Right lobe of liver (tissue), 6 donors: ENCODE measurements at regions not wholly inside any gene's neighbourhood (a gene's known extent, or its start where the extent isn't known, plus 50 kb on each side); places are given as distances from the start of the nearest gene placed in this dataset.
A peak's percentile ranks its signal among the peaks of the same experiment; 100 is the strongest.

Experiments used
- ATAC-seq, 4 donors: fragments of 200-7000 bp; cut with Tn5 transposase; one replicate each; pipeline ENCODE4 v1.9.1; 2020; ENCODE audit warnings: mild to moderate bottlenecking in 4 of 4, moderate library complexity in 4 of 4
- DNase-seq, 3 donors: peaks; one replicate each; pipeline ENCODE4 v3.0.0-alpha.2; 2020
- H3K27ac ChIP-seq, 3 donors: fragments of 200-600 bp; one replicate each; pipeline ENCODE4 v1.8.0; 2022
- H3K27me3 ChIP-seq, 2 donors: fragments of 200-600 bp; one replicate each; pipeline ENCODE4 v1.8.0; 2022
- H3K36me3 ChIP-seq, 4 donors: fragments of 200-600 bp; sonication (generic) in 1 of 4; one replicate each; pipeline versions ENCODE4 v1.5.1 to v1.8.0; 2017 to 2022; ENCODE audit warnings: control low read depth in 1 of 4
- H3K4me1 ChIP-seq, 4 donors: fragments of 200-600 bp; sonication (generic) in 1 of 4; one replicate each; pipeline versions ENCODE4 v1.5.1 to v1.8.0; 2017 to 2022; ENCODE audit warnings: control low read depth in 1 of 4
- H3K4me3 ChIP-seq, 3 donors: fragments of 200-600 bp; one replicate each; pipeline ENCODE4 v1.8.0; 2022
- H3K9me3 ChIP-seq, 4 donors: fragments of 200-600 bp; sonication (generic) in 1 of 4; one replicate each; pipeline versions ENCODE4 v1.5.1 to v1.8.0; 2017 to 2022; ENCODE audit warnings: control low read depth in 1 of 4
- POLR2A ChIP-seq: fragments of 450-650 bp; IDR thresholded peaks from one replicate; pipeline ENCODE4 v1.6.1; 2017; ENCODE audit warnings: antibody characterized with exemption, mild to moderate bottlenecking
- WGBS: methylation state at CpG from one replicate; pipeline ENCODE4 v1.1.6; 2018; ENCODE audit warnings: low coverage, low lambda C conversion rate; ENCODE audit not compliant: insufficient coverage; ENCODE audit errors: missing lambda C conversion rate; 5-methylcytosine and 5-hydroxymethylcytosine counted together
- intact Hi-C, 2 donors: fragments of 100-400 bp; cut with DNase I; formaldehyde crosslinking; loops; one replicate each; pipeline versions ENCODE4 v1.11.2 to v1.14.1; 2022
- TF ChIP-seq, protein P1 (sequence below), 4 donors: fragments of 200-600 bp in 3 of 4; fragments of 450-650 bp in 1 of 4; IDR thresholded peaks; one replicate each; pipeline versions ENCODE4 v1.5.1 to v1.8.0; 2016 to 2022; ENCODE audit warnings: antibody characterized with exemption in 4 of 4, mild to moderate bottlenecking in 2 of 4
- donor health status: DM: no; HTN: yes; CAD: no.
- donor health status: DM: no; HTN: no; CAD: no.
- donor health status: DM: no; HTN: no; CAD: no.
- donor health status: DM: no; HTN: yes; CAD: no.
- donor health status: DM: no; HTN: yes; CAD: no.

GRCh38 chr6:112821476-112821875 lies 474.3 kb downstream of the RFPL4B start:
- no peak overlapping the region for H3K4me3 ChIP-seq
- no peaks in the 10 kb centered on the region for H3K4me1 ChIP-seq
- intact Hi-C loops, result no loop called here
- H3K27ac ChIP-seq, result no peak overlapping the region
- H3K27me3 ChIP-seq, result no peaks in the 10 kb centered on the region
- 39% methylated on average over 1 of the region's 1 CpG for WGBS
- H3K9me3 ChIP-seq, result no peaks in the 10 kb centered on the region
- no peak for DNase-seq
- no peak for ATAC-seq
- H3K36me3 ChIP-seq, result no peaks in the 10 kb centered on the region
- TF ChIP-seq, protein P1, sequence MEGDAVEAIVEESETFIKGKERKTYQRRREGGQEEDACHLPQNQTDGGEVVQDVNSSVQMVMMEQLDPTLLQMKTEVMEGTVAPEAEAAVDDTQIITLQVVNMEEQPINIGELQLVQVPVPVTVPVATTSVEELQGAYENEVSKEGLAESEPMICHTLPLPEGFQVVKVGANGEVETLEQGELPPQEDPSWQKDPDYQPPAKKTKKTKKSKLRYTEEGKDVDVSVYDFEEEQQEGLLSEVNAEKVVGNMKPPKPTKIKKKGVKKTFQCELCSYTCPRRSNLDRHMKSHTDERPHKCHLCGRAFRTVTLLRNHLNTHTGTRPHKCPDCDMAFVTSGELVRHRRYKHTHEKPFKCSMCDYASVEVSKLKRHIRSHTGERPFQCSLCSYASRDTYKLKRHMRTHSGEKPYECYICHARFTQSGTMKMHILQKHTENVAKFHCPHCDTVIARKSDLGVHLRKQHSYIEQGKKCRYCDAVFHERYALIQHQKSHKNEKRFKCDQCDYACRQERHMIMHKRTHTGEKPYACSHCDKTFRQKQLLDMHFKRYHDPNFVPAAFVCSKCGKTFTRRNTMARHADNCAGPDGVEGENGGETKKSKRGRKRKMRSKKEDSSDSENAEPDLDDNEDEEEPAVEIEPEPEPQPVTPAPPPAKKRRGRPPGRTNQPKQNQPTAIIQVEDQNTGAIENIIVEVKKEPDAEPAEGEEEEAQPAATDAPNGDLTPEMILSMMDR (IDR thresholded peaks at IDR 0.05), result no peak
- no peak for TF ChIP-seq POLR2A

DNA sequence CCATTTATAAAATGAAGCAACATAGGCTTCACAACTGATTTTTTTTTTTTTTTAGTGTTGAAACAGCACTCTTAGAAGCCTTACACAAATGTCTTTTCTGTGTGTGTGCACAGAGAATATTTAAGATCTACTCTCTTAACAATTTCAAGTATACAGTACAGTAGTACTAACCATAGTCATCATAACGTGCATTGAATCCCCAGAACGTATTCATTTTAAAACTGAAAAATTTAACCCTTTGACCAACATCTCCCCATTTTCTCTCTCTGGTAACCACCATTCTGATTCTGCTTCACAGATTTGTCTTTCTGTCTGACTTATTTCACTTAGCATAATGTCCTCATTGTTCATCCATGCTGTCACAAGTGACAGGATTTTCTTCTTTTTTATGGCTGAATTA lies 475.6 kb downstream of the RFPL4B start:
- H3K27me3 ChIP-seq, result no peaks in the 10 kb centered on the region
- ATAC-seq, result no peak
- WGBS, result 44% methylated on average over 2 of the region's 2 CpGs

GRCh38 chr6:112827793-112828192 lies 480.7 kb downstream of the RFPL4B start:
- intact Hi-C loops, result no loop called here
- Histone ChIP-seq H3K27ac (no peak overlapping the region), H3K4me3 (no peak overlapping the region), H3K9me3 (no peaks in the 10 kb centered on the region), H3K27me3 (no peaks in the 10 kb centered on the region), H3K36me3 (no peaks in the 10 kb centered on the region), H3K4me1 (no peaks in the 10 kb centered on the region)
- ATAC-seq (peak; percentile 70 to 79 (median 75)), DNase-seq (peak in 2 of 3 donors; percentile 18 to 50)
- TF ChIP-seq POLR2A, result no peak
- TF ChIP-seq, protein P1 (IDR thresholded peaks at IDR 0.05), result no peak
- 20% methylated on average over 2 of the region's 2 CpGs for WGBS

More for the DNA sequence above, 475.6 kb downstream of the RFPL4B start:
- intact Hi-C loops, result no loop called here
- Histone ChIP-seq H3K4me1 (no peaks in the 10 kb centered on the region), H3K36me3 (no peaks in the 10 kb centered on the region), H3K9me3 (no peaks in the 10 kb centered on the region), H3K27ac (no peak overlapping the region), H3K4me3 (no peak overlapping the region)
- DNase-seq, result no peak
- TF ChIP-seq, protein P1 (IDR thresholded peaks at IDR 0.05), result no peak
- no peak for TF ChIP-seq POLR2A

DNA sequence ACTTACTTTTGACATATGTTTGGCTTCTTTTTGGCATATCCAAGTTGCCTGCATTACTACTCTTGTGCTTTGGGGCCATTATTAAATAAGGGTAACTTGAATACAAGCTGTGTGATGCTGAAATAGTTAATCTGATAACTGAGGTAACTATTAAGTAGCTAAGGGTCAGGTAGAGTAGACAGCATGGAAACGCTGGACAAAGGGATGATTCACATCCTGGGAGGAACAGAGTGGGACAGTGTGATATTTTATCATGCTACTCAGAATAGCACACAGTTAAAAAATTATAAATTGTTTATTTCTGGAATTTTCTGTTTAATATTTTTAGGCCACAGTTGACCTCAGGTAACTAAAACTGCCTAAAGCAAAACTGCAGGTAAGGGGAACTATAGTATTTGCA lies 483.9 kb downstream of the RFPL4B start:
- Histone ChIP-seq H3K4me1 (no peaks in the 10 kb centered on the region), H3K27me3 (no peaks in the 10 kb centered on the region), H3K36me3 (no peaks in the 10 kb centered on the region), H3K27ac (no peak overlapping the region), H3K9me3 (no peaks in the 10 kb centered on the region), H3K4me3 (no peak overlapping the region)
- no peak for DNase-seq
- TF ChIP-seq POLR2A, result no peak
- TF ChIP-seq, protein P1 (IDR thresholded peaks at IDR 0.05), result no peak
- intact Hi-C loops, result no loop called here
- no peak for ATAC-seq
- 22% methylated on average over 1 of the region's 1 CpG for WGBS

DNA sequence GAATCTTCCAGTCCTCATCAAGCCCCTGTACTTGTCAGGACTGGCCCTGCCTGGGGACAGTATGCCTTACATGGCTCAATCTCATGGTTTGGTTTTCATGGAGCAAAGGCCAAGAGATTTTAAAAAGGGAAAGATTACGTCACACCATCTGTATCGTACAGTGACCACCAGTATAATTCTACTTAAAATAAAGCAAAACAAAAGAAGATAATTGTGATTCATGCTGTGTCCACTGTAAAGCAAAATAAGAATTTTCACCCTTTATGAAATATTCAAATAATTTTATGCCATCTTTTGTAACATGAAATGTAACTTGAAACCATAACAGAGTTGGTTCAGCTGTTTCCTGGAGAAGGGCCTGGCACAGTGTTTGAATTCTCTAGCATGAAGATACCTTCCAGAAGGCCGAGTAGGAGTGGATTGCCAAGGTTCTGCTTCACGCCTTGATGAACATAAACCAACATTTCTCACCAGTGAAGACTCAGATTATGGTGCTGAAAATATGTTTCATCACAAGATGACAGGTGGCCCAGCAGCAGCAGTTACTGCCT lies 486.5 kb downstream of the RFPL4B start:
- no peak overlapping the region for H3K27ac ChIP-seq
- TF ChIP-seq POLR2A, result no peak
- TF ChIP-seq, protein P1 (IDR thresholded peaks at IDR 0.05), result no peak
- 50% methylated on average over 4 of the region's 4 CpGs for WGBS
- H3K4me1 ChIP-seq, result no peaks in the 10 kb centered on the region
- H3K9me3 ChIP-seq, result no peaks in the 10 kb centered on the region
- no peak for ATAC-seq
- H3K4me3 ChIP-seq, result no peak overlapping the region
- intact Hi-C loops, result no loop called here
- H3K36me3 ChIP-seq, result no peaks in the 10 kb centered on the region
- H3K27me3 ChIP-seq, result no peaks in the 10 kb centered on the region
- DNase-seq, result no peak
